ENCODE measurements at regions not wholly inside any gene's neighbourhood (a gene's known extent, or its start where the extent isn't known, plus 50 kb on each side); places are given as distances from the start of the nearest gene placed in this dataset.

- TF ChIP-seq HMGA1 (CRISPR knock-in tag; conservative IDR thresholded peaks at IDR 0.05): no peak
- TF ChIP-seq NR0B2 (CRISPR knock-in tag; IDR thresholded peaks at IDR 0.05): no peak
- no peak for TF ChIP-seq GATAD2A (CRISPR knock-in tag; IDR thresholded peaks at IDR 0.05)
- no peak for TF ChIP-seq ZNF205 (CRISPR knock-in tag; IDR thresholded peaks at IDR 0.05)
- no peak for TF ChIP-seq ZNF367 (CRISPR knock-in tag; IDR thresholded peaks at IDR 0.05; ENCODE audit: borderline replicate concordance)
- TF ChIP-seq GABPB1 (CRISPR knock-in tag; IDR thresholded peaks at IDR 0.05): no peak
- no peak for TF ChIP-seq NPAS2 (CRISPR knock-in tag; IDR thresholded peaks at IDR 0.05; ENCODE audit: borderline replicate concordance)
- TF ChIP-seq SUZ12 (IDR thresholded peaks at IDR 0.05; ENCODE audit: low read depth, low read length): no peak
These were observed 402.8 kb downstream of the BRD1 start (continued) for GRCh38 chr22:49424893-49425270.

- H3K4me2 ChIP-seq (ENCODE audit: low read depth, low read length): no peak overlapping the region
- DNase-seq (ENCODE audit: low spot score) (no peak), ATAC-seq (no peak), FAIRE-seq (no peak)
- H3K36me3 ChIP-seq (replicated peaks in 1 of 2; ENCODE audit: control insufficient read depth in 1 of 2, insufficient read depth in 2 of 2, low read length in 2 of 2): no peaks in the 10 kb centered on the region
- no peaks in the 10 kb centered on the region for H3K79me2 ChIP-seq (ENCODE audit: insufficient read depth, low read length)
- no peaks in the 10 kb centered on the region for H3K9me3 ChIP-seq (ENCODE audit: low read length)
- in situ Hi-C loops (cut with HindIII; ENCODE audit: extremely low pct_ligation_motif_present, low pct_unique_long_range_greater_than_20kb) (no loop called here), intact Hi-C loops (cut with micrococcal nuclease; ENCODE audit: unreplicated experiment) (loop anchor here (10.0 kb wide), 1 partner anchor 872 kb away; no protein-coding TSS in a partner anchor)
- H3K27me3 ChIP-seq (ENCODE audit: control insufficient read depth in 1 of 2, insufficient read depth in 2 of 2, low read length in 2 of 2): peaks cover 4 to 37% of the 10 kb centered on the region in 2 experiments; a peak in 3 of 5 replicates
- no peak for TF ChIP-seq YEATS4 (CRISPR knock-in tag; IDR thresholded peaks at IDR 0.05; ENCODE audit: borderline replicate concordance)
- no peak overlapping the region for H2AFZ ChIP-seq (ENCODE audit: low read length)
- no peaks in the 10 kb centered on the region for H3K4me1 ChIP-seq (ENCODE audit: insufficient read depth, low read length)
- H3K9ac ChIP-seq (ENCODE audit: insufficient read depth, low read depth, low read length): no peak overlapping the region
- no peak overlapping the region for H3K4me3 ChIP-seq (replicated peaks in 1 of 3; ENCODE audit: insufficient read depth in 1 of 3, low read depth in 2 of 3, low read length in 3 of 3)
- 5% methylated on average over 7 of the region's 17 CpGs for WGBS (ENCODE audit: low lambda C conversion rate)
- no peak overlapping the region for H3K27ac ChIP-seq (ENCODE audit: extremely low read length, insufficient read depth, low read length)
- no peaks in the 10 kb centered on the region for H4K20me1 ChIP-seq (ENCODE audit: insufficient read depth, low read length)
- ChIA-PET CTCF (ENCODE audit: low intra/inter-chr PET ratio, low total read pairs) (no interaction called here), POLR2A (no interaction called here)
- BruUV-seq (replicated peaks): no TSS peak
These were observed 404.5 kb downstream of the BRD1 start for GRCh38 chr22:49423125-49423650.

All from HepG2 (cell line).